ENCODE measurements at regions not wholly inside any gene's neighbourhood (a gene's known extent, or its start where the extent isn't known, plus 50 kb on each side); places are given as distances from the start of the nearest gene placed in this dataset.

DNA sequence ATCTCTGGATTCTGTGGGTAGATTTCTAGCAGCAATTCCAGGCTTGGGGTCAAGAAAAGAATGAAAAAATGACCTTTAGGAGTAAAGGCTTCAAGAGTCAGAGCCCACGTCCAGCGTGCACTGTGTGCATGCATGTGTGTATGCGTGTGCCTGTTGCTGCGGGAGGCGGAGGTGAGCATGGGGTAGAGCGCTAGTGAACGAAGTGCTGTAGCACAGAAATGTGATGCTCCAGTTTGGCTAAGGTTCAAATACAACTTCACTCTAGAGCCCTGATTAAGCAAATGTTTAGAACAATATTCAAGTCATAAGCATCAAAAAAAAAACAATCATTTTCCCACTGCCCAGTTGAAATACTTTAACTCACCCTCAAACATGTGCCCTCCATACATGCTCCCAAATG is 403.9 kb downstream of the ZNF608 start:
- DNase-seq (ENCODE audit: insufficient read length, low spot score) (no peak), FAIRE-seq (no peak)

DNA sequence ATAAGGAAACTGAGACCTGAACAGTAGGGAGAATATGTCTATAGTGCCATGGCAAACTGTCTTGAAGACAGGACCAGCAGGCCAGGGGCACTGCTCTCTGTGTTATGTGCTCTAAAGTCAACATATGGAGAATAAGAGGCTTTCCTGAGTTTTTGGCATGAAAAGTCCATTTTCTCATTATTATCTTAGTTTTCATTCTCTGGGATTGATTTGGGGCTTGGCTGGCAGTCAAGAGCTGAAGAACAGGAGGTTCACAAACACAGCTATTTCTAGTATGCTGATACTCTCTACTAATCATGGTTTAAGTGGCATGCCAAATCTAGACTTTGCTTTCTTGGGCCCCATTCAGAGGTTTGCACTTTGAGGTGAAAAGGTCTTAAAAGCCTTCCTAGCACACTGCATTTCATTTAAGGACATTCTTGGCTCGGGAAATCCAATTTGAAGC is 404.4 kb downstream of the ZNF608 start:
- DNase-seq (ENCODE audit: insufficient read length, low spot score) (no peak), FAIRE-seq (no peak)

DNA sequence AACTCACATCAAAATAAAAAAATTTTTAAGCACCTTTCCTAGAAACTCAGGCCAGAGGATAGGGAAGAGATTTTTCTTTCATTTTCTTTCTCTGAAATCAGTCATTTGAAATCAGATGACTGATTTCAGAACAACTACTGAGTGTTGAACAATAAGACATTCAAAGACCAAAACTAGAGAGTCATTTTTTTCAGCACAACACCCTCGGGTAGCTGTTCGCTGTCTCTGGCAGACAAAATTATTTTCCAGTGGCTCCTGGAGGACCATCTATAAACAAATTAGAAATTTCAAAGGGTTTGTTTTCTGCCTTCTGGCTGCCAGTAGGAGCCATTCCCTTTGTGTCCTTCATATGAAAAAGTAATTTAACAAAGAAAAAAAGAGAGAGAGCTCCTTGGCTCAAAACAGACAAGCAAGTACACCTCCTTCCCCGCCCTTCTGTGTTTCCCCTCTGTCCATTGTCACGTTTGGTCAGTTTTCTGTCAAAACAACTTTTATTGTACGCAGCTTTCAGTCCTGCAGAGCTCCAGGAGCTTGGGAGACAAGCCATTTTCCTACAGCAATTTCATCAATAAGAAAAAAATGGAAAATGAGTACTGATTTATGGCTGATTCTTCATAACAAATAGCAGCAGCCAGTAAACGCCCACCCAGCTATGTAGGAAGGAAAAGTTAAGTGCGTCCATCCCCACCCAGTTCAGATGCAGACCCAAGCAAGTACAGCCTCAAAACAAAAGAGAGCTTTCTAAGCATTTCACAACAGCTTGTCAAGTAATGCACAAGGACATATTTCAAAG is 405.2 kb downstream of the ZNF608 start:
- no peak for FAIRE-seq
- no peak for DNase-seq (ENCODE audit: insufficient read length, low spot score)

DNA sequence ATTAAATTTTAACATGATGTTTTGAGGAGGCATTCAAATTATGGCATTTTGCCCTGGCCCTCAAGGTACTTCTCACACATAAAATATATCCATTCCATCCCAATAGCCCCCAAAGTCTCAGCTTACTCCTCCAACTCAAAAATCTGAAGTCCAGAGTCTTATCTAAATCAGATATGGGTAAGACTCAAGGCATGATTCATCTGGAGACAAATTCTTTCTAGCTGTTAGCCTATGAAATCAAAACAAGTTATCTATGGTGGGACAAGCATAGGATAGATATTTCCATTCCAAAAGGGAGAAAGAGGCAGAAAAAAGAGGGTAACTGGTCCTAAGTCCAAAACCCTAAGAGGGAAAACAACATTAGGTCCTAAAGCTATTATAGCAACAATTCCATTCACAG is 408.4 kb downstream of the ZNF608 start:
- DNase-seq (ENCODE audit: insufficient read length, low spot score) (no peak), FAIRE-seq (no peak)

DNA sequence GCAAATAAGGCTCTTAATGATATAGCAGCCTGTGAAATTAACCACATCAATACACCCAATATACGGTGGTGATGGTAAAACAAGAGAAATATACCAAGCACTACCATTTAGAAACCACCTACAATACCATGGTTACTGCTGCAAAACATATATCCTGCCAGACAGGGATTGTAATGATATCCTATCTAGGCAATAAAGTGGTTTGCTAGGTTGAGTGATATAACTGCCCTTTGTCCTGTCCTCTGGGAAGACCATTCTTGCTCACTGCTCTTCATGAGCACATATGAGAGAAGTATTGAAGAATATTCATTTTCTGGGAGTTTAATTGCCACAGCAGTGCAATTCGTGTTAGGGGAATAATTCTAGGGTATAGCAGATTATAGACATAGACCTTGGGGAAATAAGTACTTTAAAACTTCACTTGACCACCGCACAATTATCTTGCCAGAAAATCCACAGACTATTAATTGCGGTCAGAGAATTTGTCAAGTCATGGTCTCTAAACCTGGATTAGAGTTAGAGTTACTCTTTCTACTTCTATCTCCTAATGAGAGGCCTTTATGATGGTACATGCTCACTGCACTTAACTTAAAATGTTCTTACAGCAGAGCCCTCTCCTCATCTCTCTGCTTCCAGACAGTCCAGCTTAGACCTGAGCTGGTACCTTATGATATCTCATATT is 413.0 kb downstream of the ZNF608 start:
- no peak for DNase-seq (ENCODE audit: insufficient read length, low spot score)
- FAIRE-seq: no peak

DNA sequence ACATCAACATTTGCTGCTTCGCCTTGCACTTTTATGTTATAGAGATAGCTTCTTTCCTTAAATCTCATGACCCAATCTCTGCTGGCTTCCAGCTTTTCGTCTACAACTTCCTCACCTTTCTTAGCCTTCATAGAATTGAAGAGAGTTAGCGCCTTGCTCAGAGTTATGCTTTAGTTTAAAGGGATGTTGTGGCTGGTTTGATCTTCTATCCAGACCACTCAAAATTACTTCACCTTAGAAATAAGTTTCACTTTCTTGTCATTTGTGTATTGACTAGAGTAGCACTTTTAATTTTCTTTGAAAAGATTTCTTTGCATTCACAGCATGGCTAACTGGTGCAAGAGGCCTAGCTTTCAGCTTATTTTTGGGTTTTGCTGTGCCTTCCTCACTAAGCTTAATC is 414.2 kb downstream of the ZNF608 start:
- FAIRE-seq: no peak

DNA sequence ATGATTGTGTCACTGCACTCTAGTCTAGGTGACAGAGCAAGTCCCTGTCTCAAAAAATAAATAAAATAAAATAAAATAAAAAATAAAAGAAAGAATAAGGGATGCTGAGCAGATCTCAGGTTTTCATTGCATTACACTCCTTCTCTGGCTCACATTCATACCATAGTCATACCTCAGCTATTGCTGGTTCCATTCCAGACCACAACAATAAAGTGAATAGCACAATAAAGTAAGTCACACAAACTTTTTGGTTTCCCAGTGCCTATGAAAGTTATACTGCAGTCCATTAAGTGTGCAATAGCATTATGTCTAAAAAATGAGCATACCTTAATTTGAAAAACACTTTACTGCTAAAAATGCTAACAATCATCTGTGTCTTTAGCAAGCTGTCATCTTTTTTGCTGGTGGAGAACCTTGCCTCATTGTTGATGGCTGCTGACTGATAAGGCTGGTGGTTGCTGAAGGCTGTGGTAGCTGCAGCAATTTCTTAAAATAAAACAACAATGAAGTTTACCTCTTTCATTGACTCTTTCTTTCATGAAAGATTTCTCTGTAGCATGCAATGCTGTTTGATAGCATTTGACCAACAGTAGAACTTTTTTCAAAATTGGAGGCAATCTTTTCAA is 415.7 kb downstream of the ZNF608 start:
- DNase-seq (ENCODE audit: insufficient read length, low spot score) (no peak), FAIRE-seq (no peak)

More for the DNA sequence above, 414.2 kb downstream of the ZNF608 start:
- no peak for DNase-seq (ENCODE audit: insufficient read length, low spot score)

DNA sequence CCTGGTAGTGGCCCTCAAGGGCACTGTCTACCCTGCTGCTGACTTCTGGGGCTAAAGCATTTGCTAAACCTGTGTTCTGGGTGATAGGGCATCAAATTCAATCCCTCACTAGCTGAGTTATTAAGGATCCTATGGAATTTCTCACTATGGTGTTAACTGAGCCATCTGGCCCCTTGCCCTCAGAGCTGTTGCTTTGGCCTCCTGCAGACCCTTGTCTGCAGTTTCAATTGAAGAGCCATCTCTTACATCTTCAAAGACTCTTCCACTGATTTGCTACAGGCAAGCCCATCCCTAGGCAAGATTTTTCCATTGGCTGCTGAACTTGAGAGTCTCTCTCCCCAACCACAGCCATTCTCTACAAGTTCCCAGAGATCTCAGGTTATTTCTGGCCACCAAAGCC is 418.2 kb downstream of the ZNF608 start:
- DNase-seq (ENCODE audit: insufficient read length, low spot score): no peak

DNA sequence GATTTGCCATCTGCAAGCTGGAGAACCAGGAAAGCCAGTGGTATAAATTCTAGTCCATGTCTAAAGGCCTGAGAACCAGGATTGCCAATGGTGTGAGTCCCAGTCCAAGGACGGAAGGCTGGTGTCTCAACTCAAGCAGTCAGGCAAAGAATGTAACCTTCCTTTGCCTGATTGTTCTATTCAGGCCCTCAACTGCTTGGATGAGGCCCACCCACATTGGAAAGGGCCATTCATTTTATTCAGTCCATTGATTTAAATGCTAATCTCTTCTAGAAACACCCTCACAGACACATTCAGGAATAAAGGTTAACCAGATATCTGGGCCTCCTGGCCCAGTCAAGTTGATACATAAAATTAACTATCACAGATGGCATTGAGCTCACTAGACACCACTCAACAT is 427.8 kb downstream of the ZNF608 start:
- FAIRE-seq (no peak), DNase-seq (ENCODE audit: insufficient read length, low spot score) (no peak)

More for the DNA sequence above, 418.2 kb downstream of the ZNF608 start:
- FAIRE-seq: no peak

DNA sequence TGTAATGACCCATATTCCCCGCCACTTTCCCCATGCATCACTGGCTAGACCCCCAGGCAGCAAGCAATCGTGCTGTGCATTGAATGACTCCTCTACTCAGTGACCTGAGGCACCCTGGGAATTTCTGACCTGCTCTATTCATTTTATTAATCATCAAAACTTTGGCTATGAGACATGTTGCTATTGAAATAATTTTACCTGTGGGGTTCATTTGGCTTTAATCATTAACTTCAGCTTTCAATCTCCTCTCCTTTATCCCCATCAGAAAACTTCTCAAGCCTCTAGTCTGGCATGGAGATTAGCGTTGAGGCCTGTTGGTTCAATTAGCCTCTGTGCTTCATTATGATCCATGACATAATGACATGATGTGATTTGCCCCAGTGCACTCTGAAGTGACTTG is 429.0 kb downstream of the ZNF608 start:
- DNase-seq (ENCODE audit: insufficient read length, low spot score) (no peak), FAIRE-seq (no peak)

DNA sequence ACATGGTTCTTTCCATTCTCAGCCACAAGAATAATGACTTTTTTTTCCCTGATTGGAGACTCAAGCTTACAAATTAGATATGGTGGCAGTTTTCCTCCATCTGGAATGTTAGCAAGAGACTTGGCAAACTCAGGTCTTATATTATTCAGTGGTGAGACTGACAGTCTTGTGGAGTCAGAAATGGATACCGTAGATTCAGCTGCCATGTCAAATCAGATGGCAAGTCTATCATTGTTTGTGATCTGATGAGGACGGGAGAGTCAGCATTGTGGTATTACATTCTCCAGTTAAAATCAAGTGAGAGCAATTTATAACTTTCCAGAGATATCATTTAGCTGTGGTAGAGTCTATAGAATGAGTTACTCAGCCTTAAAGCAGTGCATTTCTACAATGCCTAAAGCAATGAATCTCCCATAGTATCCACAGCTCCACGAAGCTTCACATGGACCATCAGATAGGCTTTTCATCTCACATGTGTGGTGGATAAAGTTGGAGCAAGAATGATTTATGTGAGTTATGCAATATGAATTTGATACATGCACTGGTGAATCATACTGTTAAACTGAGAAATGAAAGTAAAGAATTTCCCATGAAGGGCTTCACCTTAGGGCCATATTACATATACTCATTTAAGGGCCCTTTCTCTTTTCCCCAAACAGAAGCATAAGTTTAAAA is 430.6 kb downstream of the ZNF608 start:
- FAIRE-seq (peak; percentile 42), DNase-seq (ENCODE audit: insufficient read length, low spot score) (peak; percentile 65)

DNA sequence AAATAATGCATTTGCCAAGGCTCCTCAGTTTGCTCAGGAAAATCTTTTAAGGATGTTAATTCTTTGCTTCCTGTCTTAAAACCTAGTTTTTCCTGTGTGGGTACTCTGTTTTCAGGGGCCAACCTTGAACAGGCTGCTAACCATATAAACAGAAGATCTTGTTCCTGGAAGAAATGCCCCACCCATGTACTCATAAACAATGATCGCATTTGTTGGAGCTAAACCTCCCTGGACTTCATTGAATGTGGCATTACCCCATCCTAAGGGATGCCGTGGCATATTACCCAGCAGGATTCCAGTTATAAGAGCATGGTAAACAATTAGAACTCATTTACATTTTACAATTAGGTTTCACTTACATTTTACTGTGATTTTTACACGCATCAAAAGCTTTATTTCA is 436.0 kb downstream of the ZNF608 start:
- FAIRE-seq (no peak), DNase-seq (ENCODE audit: insufficient read length, low spot score) (no peak)

DNA sequence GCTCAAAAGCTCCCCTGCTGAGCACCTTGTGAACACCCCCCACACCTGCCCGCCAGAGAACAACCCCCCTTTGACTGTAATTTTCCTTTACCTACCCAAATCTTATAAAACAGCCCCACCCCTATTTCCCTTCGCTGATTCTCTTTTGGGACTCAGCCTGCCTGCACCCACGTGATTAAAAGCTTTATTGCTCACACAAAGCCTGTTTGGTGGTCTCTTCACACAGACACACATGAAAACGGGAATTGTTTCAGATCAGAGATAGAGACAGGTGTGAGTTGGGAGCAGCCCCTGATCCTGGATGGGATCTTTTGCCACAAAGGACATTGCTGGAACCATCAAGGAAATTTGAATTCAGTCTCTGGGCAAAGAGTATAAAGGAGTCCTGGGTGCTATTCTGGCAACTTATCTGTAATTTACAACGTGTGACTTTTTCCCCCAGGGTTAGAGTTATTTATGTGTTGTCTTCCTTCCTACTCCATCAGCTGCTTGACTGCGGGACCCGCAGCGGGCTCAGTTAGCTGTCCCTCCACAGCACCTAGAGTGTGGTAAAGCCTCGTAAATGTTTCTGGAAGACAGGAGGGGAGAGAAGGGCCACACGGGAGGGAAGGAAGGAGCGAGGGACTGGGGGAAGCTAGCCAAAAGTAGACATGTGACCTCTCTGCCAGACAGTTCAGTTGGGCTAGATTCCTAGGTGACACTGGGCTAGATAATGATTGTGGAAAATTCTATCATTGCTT is 437.0 kb downstream of the ZNF608 start:
- FAIRE-seq (no peak), DNase-seq (ENCODE audit: insufficient read length, low spot score) (no peak)

DNA sequence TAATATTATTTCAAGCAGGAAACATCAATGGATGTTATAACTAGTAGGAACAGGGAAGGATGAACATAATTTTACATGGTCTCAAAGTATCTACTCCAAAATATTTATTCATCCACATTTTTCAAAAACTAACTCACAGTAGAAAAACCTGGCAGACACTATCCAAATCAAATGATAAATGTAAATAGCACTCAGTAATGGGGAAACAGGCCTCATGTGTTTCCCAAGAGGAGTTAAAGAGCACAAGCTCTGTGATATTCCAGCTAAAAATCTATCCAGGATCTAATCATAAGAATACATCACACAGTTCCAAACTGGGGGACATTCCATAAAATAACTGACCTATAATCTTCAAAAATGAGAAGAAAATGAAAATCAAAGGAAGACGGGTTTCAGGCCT is 443.1 kb downstream of the ZNF608 start:
- DNase-seq (ENCODE audit: insufficient read length, low spot score): no peak
- no peak for FAIRE-seq

DNA sequence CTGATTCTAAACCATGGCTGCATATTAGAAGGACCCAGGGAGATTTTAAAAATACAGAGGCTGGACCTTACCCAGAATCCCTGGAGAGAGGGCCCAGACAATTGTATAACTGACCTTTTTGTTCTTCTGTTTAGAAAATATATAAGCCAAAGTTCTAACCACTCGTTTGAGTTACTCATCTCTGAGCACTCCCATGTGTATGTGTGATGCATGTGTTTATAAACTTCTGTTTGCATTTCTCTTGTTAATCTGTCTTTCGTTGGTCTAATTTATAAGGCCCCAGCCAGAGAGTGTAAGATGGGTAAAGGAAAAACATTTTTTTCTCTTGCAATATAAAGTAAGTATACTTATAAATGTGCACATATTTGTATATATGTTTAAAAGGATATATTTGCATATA is 443.9 kb downstream of the ZNF608 start:
- no peak for DNase-seq (ENCODE audit: insufficient read length, low spot score)
- FAIRE-seq: no peak

DNA sequence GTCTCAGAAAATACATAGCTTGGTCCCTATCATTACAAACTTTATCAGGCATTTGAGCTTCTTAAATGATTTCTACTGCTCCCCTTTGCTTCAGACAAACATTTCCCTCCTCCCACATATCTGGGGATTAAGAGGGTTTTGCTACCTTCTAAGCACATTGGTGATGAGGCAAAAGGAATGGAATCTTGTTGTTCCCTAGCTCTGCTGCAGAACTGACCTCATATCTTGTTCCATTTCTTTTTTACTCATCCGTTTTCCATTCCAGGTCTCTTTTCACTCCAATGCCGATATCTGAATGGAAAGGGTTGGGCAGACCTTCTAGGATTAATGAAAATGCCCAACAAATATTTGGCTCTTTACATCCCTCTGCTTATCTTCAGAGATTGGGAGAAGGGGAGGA is 444.6 kb downstream of the ZNF608 start:
- FAIRE-seq: no peak
- DNase-seq (ENCODE audit: insufficient read length, low spot score): peak; percentile 18

DNA sequence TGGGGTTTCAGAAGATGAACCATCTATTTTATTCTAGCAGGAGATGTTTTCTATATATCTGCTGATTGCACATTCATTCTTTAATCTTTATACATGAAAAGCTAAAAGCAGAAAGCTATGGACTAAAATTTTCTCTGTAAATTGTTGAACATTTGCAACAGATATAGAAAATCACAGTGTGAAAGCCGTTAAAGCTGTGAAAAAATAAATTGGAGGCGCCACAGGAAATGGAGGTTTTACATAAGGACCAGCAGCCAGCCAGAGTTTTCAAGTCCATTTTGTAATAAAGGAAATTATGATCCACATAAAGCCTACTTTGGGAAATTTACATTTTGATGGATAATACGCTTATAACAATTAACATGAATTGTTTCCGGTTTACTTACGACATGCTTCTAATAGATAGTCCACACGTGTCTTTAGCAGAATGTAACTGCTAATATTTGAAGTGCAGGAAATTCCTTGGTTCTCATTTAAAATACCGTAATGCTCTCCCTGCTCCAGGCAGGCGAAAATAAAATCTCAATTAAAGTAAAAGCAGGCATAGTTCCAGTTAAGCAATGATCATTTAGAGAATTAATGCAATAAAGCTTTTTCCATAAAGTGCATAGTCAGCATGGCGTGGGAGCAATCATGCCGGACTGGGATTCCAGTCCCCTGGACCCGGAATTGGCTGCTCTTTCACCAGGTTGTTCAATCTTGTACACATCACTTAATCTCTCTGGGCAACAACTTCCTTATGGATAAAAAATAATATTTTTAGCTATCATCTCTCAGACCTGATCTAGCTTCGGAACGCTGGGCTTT is 445.4 kb downstream of the ZNF608 start:
- FAIRE-seq: no peak
- DNase-seq (ENCODE audit: insufficient read length, low spot score): no peak

DNA sequence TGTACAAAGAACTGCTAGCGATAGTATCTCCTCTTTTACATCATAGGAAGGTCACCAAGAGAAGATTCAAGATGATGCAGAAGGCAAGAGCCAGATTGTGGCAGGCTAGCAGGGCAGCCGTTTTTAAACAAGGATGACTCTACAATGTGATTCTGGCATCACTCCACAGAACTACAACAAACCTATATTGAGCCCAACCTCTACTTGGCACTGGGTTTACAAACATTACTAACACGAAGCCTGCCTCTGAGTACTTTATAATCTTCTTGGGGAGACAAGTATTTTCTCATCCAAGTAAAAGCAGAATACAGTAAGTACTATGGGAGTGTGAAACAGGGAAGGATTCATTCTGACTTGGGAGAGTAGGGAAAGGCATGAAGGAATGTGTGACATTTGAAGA is 448.6 kb downstream of the ZNF608 start:
- no peak for FAIRE-seq
- no peak for DNase-seq (ENCODE audit: insufficient read length, low spot score)

DNA sequence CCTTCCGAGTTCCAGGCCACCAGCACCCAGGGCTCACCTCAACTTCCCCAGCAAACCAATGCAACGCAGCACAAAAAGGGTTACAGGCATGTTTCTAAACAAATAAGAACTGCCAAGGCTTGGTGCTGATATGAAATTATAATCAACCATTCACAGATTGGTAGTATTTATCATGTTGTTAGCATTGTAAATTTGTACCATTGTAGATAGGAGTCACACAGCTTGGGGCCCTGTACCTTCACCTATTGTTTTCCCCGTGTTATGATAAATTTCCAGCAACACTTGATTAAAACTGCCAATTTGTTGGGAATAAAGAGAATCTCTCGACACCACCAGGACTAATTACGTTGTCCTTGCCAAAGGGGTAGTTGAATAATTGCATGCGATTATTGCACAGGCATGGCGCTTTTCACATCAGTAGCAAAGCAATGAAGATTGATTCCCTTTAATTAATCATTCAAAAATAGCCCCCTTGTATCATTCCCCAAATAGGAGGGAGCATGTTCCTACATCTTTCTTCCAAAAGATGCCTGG is 454.1 kb downstream of the ZNF608 start:
- FAIRE-seq (no peak), DNase-seq (ENCODE audit: insufficient read length, low spot score) (no peak)
